Keratinocyte (primary cell): ENCODE measurements at regions not wholly inside any gene's neighbourhood (a gene's known extent, or its start where the extent isn't known, plus 50 kb on each side); places are given as distances from the start of the nearest gene placed in this dataset.

Experiments
- EZH2 ChIP-seq: IDR thresholded peaks from one replicate; pipeline ENCODE4 v1.6.1; 2012; ENCODE audit warnings: inconsistent platforms, mild to moderate bottlenecking, low read length, moderate library complexity
- TF ChIP-seq, protein P1 (sequence below), 3 experiments: IDR thresholded peaks in 1 of 3; conservative IDR thresholded peaks in 1 of 3; optimal IDR thresholded peaks in 1 of 3; 2 replicates in 2 of 3; 3 replicates in 1 of 3; pipeline versions ENCODE3 to v1.5.1; 2011; ENCODE audit warnings: low read length in 3 of 3, mild to moderate bottlenecking in 3 of 3, moderate library complexity in 2 of 3, control low read depth in 1 of 3, inconsistent platforms in 1 of 3; ENCODE audit not compliant: insufficient read depth in 2 of 3; ENCODE audit errors: extremely low read depth in 1 of 3

DNA sequence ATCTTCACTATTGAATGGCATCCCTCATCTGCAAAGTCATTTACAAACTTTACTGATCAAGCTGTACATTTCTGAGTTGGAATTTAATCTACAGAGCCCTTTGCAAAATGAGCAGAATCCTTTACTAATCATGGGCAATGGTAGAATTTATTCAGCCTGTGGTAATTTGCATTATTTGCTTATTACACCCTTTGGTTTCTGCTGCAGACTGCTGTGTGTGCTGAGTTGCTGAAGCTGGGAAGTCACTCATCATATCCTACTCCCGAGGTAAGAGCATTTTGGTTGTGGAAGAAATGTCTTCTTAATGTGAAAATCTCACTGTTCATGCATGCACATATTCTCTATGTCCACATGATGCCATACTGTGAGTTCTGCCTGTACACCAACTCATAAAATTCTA is 357.4 kb upstream of the SLC39A10 start:
- TF ChIP-seq, protein P1, sequence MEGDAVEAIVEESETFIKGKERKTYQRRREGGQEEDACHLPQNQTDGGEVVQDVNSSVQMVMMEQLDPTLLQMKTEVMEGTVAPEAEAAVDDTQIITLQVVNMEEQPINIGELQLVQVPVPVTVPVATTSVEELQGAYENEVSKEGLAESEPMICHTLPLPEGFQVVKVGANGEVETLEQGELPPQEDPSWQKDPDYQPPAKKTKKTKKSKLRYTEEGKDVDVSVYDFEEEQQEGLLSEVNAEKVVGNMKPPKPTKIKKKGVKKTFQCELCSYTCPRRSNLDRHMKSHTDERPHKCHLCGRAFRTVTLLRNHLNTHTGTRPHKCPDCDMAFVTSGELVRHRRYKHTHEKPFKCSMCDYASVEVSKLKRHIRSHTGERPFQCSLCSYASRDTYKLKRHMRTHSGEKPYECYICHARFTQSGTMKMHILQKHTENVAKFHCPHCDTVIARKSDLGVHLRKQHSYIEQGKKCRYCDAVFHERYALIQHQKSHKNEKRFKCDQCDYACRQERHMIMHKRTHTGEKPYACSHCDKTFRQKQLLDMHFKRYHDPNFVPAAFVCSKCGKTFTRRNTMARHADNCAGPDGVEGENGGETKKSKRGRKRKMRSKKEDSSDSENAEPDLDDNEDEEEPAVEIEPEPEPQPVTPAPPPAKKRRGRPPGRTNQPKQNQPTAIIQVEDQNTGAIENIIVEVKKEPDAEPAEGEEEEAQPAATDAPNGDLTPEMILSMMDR (optimal IDR thresholded peaks at IDR 0.05 in 1 of 3, IDR thresholded peaks at IDR 0.05 in 1 of 3, conservative IDR thresholded peaks at IDR 0.05 in 1 of 3; ENCODE audit: extremely low read depth in 1 of 3, insufficient read depth in 2 of 3, low read length in 3 of 3): no peak
- TF ChIP-seq EZH2: no peak
